GM06990 (cell line): ENCODE measurements at regions not wholly inside any gene's neighbourhood (a gene's known extent, or its start where the extent isn't known, plus 50 kb on each side); places are given as distances from the start of the nearest gene placed in this dataset.
"Not testable (repeated sequence)": the region's sequence is repeated elsewhere in the genome, so short reads cannot be mapped to it uniquely, and the experiment has no call there.

ENCODE experiments used
- DNase-seq: peaks from one replicate; pipeline ENCODE4 v3.0.0-alpha.2; 2011; ENCODE audit not compliant: insufficient read length; ENCODE audit errors: extremely low read depth
- H3K27me3 ChIP-seq: replicated peaks from 2 replicates; pipeline ENCODE4 v1.6.0; 2011; ENCODE audit warnings: low read length; ENCODE audit not compliant: control insufficient read depth, insufficient read depth
- H3K36me3 ChIP-seq: 2 replicates; pipeline ENCODE4 v1.5.1; 2011; ENCODE audit warnings: low read length; ENCODE audit not compliant: control insufficient read depth, insufficient read depth
- H3K4me3 ChIP-seq: replicated peaks from 2 replicates; pipeline ENCODE4 v1.5.1; 2011; ENCODE audit warnings: low read depth, mild to moderate bottlenecking, control low read depth, low read length
- TF ChIP-seq, protein P1 (sequence below): IDR thresholded peaks from 2 replicates; pipeline ENCODE4 v1.5.1; 2011; ENCODE audit warnings: low read length, control low read depth, mild to moderate bottlenecking, inconsistent platforms; ENCODE audit not compliant: insufficient read depth, poor library complexity, severe bottlenecking

DNA sequence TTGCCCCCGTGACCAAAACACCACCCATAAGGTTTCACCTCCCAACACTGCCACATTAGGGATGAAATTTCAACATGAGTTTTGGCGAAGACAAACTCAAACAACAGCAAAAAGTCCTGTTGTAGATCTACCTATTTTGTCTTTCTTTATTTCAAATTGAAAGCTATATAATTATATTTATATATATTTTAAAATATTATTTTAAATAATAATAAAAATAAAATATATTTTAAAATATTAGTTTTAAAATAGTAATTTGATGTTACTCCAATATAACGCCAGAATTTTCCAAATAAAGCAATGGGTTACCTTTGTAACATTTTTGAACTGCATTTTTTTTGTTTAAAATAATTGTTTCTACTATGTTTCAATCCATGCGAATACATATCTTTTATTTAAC, 263.5 kb upstream of the USP25 start:
- Histone ChIP-seq H3K27me3 (no peaks in the 10 kb centered on the region), H3K4me3 (no peak overlapping the region), H3K36me3 (no peaks in the 10 kb centered on the region)
- DNase-seq = no peak
- TF ChIP-seq, protein P1, sequence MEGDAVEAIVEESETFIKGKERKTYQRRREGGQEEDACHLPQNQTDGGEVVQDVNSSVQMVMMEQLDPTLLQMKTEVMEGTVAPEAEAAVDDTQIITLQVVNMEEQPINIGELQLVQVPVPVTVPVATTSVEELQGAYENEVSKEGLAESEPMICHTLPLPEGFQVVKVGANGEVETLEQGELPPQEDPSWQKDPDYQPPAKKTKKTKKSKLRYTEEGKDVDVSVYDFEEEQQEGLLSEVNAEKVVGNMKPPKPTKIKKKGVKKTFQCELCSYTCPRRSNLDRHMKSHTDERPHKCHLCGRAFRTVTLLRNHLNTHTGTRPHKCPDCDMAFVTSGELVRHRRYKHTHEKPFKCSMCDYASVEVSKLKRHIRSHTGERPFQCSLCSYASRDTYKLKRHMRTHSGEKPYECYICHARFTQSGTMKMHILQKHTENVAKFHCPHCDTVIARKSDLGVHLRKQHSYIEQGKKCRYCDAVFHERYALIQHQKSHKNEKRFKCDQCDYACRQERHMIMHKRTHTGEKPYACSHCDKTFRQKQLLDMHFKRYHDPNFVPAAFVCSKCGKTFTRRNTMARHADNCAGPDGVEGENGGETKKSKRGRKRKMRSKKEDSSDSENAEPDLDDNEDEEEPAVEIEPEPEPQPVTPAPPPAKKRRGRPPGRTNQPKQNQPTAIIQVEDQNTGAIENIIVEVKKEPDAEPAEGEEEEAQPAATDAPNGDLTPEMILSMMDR = no peak

DNA sequence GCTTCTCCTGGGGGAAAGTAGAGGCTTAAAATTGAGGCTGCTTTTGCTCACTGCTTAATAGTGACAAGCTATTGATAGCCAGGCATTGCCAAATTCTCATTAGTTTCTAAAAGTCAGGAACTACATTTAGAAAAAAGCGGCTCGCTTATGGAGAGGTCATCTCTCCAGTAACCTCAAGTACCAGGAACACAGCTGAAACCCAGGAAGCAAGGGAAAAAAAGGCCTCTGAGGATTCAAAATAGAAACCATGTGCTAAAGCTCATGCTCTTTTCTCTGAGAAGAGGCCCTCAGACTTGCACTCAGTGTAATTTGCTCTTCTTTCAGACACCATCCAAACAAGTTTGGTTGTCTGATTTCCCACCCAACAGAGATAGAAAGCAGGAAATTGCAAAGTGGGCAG, 261.4 kb upstream of the USP25 start:
- Histone ChIP-seq H3K27me3 (no peaks in the 10 kb centered on the region), H3K4me3 (no peak overlapping the region), H3K36me3 (no peaks in the 10 kb centered on the region)
- TF ChIP-seq, protein P1 = no peak
- no peak for DNase-seq

- TF ChIP-seq, protein P1 = no peak
- Histone ChIP-seq H3K36me3 (no peaks in the 10 kb centered on the region), H3K4me3 (no peak overlapping the region), H3K27me3 (no peaks in the 10 kb centered on the region)
- no peak for DNase-seq
These were observed 257.4 kb upstream of the USP25 start for GRCh38 chr21:15472108-15473040.

DNA sequence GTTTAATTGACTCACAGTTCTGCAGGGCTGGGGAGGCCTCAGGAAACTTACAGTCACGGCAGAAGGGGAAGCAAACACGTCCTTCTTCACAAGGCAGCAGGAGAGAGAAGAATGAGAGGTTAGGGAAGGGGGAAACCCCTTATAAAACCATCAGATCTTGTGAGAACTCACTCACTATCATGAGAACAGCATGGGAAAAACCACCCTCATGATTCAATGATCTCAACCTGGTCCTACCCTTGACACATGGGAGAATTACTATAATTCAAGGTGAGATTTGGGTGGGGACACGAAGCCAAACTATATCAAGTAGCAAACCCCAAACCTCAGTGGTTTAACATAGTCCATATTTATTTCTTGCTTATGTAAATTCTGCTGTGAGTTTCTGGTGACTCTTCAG, 252.0 kb upstream of the USP25 start:
- not testable (repeated sequence) for H3K36me3 ChIP-seq, DNase-seq, H3K4me3 ChIP-seq, H3K27me3 ChIP-seq

GRCh38 chr21:15480160-15480559, 249.6 kb upstream of the USP25 start:
- Histone ChIP-seq H3K36me3 (no peaks in the 10 kb centered on the region), H3K27me3 (no peaks in the 10 kb centered on the region), H3K4me3 (no peak overlapping the region)
- TF ChIP-seq, protein P1 = no peak
- DNase-seq = no peak

DNA sequence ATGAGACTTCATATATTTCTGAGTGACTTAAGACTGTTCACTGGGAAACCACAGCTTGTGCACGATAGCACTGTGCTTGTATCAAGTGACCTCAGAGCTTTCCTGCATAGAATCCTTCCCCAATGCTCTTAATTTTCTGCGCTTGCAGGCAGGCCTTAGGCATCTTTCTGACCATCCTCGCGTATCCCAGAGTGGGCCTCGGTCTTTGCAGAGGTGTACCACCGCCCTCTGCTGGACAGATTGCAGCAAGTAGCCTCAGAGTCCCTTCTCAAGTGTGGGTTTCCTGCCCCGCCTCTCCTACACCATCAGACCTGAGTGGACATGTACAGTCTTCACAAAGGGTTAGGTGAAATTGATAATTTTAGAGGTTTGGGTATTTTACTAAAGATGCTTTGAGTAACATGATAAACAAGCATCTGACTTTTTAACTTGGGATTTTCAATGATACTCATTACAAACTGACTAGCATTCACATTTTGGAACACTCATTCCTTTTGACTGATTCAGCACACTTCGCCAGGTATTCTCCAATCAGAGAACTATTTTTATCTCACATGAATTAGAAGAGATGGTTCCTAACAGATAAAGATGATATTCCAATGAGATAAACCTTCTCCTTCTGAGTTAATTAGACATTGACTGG, 246.5 kb upstream of the USP25 start:
- DNase-seq = peak; percentile 42
- TF ChIP-seq, protein P1 = peak; percentile 91
- H3K4me3 ChIP-seq = no peak overlapping the region
- H3K36me3 ChIP-seq = no peaks in the 10 kb centered on the region
- no peaks in the 10 kb centered on the region for H3K27me3 ChIP-seq
